Muscle of arm (tissue), 1 donor: ENCODE measurements at regions not wholly inside any gene's neighbourhood (a gene's known extent, or its start where the extent isn't known, plus 50 kb on each side); places are given as distances from the start of the nearest gene placed in this dataset.
"Not testable (repeated sequence)": the region's sequence is repeated elsewhere in the genome, so short reads cannot be mapped to it uniquely, and the experiment has no call there.

Source experiments
- DNase-seq: peaks from one replicate; pipeline ENCODE4 v3.0.0-alpha.2; 2013

DNA sequence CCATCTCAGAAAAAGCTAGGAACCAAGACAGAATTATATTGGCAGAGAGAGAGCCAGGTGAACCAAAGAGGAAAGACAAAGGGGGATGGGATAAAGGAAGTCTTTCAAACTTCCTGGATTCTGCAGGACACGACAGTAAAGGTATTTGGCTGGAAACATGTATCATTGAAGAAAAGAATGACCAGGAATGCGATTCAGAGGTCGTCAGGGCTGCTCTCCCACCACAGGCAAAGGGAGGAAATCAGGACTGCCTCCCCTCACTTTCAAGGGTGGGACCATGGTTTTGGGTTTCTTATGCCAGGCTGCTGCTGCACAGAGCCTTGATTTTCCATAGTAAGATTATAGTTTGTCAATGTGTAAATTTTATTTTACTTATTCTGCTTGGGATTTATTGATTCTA is 848.8 kb downstream of the BRINP3 start:
- DNase-seq = no peak

DNA sequence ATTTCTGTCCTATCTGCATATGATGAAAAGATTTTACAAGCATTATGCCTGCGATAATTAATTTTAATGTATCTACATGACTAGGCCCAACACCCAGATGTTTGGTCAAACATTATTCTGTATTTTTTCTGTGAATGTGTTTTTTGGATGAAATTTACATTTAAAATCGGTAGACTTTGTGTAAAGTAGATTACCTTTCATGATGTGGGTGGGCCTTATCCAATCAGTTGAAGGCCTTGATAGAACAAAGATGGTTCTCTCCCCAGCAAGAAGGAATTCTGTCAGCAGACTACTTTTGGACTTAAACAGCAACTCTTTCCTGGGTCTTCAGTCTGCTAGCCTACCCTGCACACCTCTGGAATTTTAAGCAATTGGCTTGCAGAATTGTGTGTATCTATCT is 844.0 kb downstream of the BRINP3 start:
- DNase-seq = no peak

DNA sequence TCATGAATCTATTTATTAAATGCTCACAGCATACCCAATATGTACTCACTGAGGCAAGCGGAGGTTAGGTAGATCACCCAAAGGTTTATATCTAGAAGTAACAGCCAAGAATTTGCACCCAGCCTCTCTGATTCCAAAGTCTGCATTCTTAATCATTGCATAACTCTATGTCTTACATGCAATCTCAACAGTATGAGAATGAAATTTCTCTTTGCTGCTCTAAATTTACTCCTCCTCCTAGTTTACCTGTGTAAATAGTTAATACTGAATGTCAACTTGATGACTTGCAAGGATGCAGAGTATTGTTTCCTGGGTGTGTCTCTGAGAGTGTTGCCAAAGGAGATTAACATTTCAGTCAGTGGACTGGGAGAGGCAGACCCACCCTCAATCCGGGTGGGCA is 840.6 kb downstream of the BRINP3 start:
- no peak for DNase-seq

DNA sequence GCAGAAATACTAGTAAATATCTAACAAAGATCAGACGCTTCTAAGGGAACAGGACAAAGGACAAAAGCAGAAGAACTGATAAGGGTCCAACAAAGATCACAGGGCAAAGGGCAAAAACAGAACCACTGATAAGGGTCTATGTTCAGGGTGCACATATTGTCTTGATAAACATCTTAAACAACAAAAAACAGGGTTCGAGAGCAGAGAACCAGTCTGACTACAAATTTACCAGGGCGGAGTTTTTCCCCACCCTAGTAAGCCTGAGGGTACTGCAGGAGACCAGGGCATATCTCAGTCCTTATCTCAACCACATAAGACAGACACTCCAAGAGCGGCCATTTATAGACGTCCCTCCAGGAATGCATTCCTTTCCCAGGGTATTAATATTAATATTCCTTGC is 833.5 kb downstream of the BRINP3 start:
- not testable (repeated sequence) for DNase-seq

DNA sequence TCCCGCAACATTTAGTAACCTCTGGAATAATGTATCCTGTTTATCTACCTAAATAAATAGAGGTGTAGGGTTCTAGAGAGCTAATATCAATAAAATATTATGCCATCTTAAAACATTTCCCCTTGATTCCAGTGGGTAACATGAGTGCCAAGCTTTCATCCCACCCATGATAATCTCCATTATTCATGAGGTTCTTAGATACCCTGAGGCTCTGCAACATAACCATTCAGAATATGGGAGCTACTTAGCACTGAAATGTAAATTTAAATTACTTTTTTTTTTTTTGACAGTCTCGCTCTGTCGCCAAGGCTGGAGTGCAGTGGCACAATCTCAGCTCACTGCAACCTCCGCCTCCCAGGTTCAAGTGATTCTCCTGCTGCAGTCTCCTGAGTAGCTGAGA is 832.7 kb downstream of the BRINP3 start:
- DNase-seq = no peak

- no peak for DNase-seq
Observed at GRCh38 chr1:189646066-189646465, 831.6 kb downstream of the BRINP3 start.

DNA sequence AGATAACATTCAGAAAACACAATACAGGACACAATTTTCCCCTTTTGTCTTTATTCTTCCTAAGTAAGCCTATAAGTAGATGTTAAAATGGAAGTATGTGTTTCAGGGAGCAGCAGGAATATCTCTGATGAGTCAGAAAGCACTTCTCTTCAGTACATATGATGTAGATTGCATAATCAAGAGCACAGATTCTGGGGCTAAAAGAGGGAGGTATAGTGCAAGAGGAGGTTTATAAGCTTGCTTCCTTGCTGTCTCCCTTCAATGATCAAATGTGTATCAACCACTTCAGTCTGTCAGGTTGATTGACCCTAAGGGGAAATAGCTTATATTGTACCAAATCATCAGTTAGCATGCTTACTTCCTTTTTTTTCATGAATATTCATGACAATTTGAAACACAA is 822.8 kb downstream of the BRINP3 start:
- no peak for DNase-seq

- no peak for DNase-seq
Observed at GRCh38 chr1:189656628-189657530, 820.8 kb downstream of the BRINP3 start.

DNA sequence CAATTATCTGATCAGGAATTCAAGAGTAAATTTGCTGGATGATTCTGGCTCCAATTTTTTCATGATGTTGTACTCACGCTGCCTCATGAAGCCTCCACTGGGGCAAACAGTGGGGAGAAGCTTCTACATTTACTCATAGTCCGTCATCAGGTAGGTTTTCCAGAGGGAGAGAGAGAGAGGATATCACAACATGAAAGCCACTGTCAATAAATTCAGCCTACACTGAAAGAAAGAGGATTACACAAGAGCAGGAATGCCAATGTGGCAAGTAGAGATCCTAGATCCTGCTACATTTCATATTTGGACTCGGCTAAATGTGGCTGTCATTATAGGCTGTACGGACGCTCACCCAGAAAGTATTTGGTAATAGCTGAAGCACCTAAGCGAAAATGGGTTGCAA is 819.9 kb downstream of the BRINP3 start:
- DNase-seq = no peak

GRCh38 chr1:189658381-189658780 is 819.3 kb downstream of the BRINP3 start:
- no peak for DNase-seq

- DNase-seq = no peak
Observed at GRCh38 chr1:189659731-189660130, 817.9 kb downstream of the BRINP3 start.

GRCh38 chr1:189662190-189662589 is 815.5 kb downstream of the BRINP3 start:
- no peak for DNase-seq

DNA sequence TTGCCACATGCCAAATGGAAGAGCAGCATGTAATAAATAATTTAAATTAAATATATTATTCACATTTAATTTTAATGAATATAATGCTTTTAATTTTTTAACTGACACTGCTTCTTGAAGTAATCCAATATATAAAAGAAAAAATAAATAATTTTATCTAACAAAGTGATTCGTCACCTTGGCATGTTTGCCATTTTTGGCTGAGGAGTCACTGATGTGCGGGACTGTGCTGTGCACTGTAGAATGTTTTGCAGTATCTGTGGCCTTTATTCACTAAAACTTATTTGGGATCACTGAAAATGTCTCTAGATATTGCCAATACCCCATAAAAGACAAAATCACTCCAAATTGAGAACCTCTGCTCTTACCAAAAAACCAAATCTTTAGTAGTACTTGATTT is 807.8 kb downstream of the BRINP3 start:
- DNase-seq = no peak

- peak; percentile 23 for DNase-seq
Observed at GRCh38 chr1:189673217-189673616, 804.4 kb downstream of the BRINP3 start.

GRCh38 chr1:189675712-189676244 is 801.9 kb downstream of the BRINP3 start:
- no peak for DNase-seq

DNA sequence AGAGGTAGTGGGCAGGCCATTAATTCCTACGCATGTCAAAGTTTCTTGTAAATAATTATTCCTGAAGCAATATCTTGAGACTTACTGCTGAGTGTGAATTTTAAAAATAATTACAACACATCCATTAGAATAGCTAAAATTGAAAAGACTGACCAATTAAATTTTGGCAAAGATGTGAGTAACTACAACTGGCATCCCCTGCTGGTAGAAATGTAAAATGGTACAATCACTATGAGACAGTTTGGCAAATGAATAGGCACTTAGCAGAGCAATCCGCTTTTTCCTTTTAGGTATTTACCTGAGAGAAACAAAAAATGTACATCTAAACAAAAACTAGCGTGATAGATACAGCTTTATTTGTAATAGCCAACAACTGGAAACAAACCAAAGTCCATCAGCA is 798.9 kb downstream of the BRINP3 start:
- no peak for DNase-seq

GRCh38 chr1:189681252-189681919 is 796.3 kb downstream of the BRINP3 start:
- no peak for DNase-seq

- DNase-seq = no peak
Observed at GRCh38 chr1:189682591-189682990, 795.1 kb downstream of the BRINP3 start.

DNA sequence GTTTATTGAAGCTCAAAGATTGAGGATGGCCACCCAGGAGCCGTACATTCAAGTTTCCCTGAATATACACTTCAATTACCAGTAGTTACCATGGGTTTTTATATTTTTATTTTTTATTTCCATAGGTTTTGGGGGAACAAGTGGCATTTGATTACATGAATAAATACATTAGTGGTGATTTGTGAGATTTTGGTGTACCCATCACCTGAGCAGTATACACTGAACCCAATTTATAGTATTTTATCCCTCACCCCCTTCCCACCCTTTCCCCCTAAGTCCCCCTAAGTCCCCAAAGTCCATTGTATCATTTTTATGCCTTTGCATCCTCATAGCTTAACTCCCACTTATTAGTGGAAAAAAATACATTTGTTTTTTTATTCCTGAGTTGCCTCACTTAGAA is 791.4 kb downstream of the BRINP3 start:
- no peak for DNase-seq

GRCh38 chr1:189693140-189693539 is 784.5 kb downstream of the BRINP3 start:
- DNase-seq = no peak

DNA sequence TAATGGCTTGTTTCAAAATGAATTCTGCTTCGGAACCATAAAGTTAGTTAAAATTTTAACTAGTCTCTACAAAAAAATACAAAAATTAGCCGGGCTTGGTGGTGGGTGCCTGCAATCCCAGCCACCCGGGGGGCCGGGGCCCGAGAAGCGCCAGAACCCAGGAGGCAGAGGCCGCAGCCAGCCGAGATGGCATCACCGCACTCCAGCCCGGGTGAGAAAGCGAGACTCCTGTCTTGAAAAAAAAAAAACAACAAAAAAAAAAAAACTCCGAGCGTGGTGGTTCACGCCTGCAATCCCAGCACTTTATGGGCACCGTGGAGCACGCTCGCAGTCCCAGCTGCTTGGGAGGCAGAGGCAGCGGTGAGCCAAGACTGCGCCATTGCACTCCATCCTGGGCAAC is 781.4 kb downstream of the BRINP3 start:
- no peak for DNase-seq

DNA sequence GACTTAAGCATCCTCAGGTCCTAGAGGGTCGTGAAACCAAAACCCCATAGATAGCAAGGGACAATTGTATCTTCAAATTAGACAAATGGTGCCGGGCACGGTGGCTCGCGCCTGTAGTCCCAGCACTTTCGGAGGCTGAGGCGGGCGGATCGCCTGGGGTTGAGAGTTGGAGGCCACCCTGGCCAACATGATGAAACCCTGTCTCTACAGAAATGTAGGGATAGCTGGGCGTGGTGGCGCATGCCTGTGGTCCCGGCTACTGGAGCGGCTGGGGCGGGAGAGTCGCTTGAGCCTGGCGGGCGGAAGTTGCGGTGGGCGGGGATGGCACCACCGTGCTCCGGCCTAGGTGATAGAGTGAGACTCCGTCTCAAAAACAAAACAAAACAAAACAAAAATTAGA is 780.6 kb downstream of the BRINP3 start:
- no peak for DNase-seq

- no peak for DNase-seq
Observed at GRCh38 chr1:189701606-189702005, 776.1 kb downstream of the BRINP3 start.
